ENCODE measurements at regions not wholly inside any gene's neighbourhood (a gene's known extent, or its start where the extent isn't known, plus 50 kb on each side); places are given as distances from the start of the nearest gene placed in this dataset.

GRCh38 chr18:55906536-55906935 is 318.5 kb upstream of the TCF4 start:
- H4K5ac ChIP-seq (ENCODE audit: insufficient read length, low read depth, low read length): no peak overlapping the region
- H3K9ac ChIP-seq (replicated peaks in 1 of 4; ENCODE audit: extremely low read depth in 1 of 4, low read depth in 3 of 4, low read length in 3 of 4): no peak overlapping the region
- no peaks in the 10 kb centered on the region for H3K79me1 ChIP-seq (ENCODE audit: low read depth, low read length)
- no peak overlapping the region for H3K56ac ChIP-seq (replicated peaks; ENCODE audit: insufficient read length, low read depth, low read length)
- no peaks in the 10 kb centered on the region for H4K20me1 ChIP-seq (replicated peaks in 1 of 2; ENCODE audit: control insufficient read depth in 1 of 2, insufficient read depth in 2 of 2, low read length in 2 of 2)
- H2BK5ac ChIP-seq (ENCODE audit: low read depth, low read length): no peak overlapping the region
- H2BK120ac ChIP-seq (replicated peaks; ENCODE audit: low read depth, low read length): no peak overlapping the region
- no peak overlapping the region for H4K8ac ChIP-seq (ENCODE audit: extremely low read depth, insufficient read depth, low read length)
- H2BK12ac ChIP-seq (ENCODE audit: low read depth, low read length): no peak overlapping the region
- no peak overlapping the region for H3K4ac ChIP-seq (replicated peaks; ENCODE audit: insufficient read length, low read depth, low read length)
- no peak overlapping the region for H2AFZ ChIP-seq (ENCODE audit: low read length)
- H3K79me2 ChIP-seq (ENCODE audit: control insufficient read depth in 1 of 2, insufficient read depth in 2 of 2, low read length in 2 of 2): no peaks in the 10 kb centered on the region
- H3K4me3 ChIP-seq (ENCODE audit: extremely low read depth in 1 of 4, insufficient read depth in 2 of 4, low read depth in 3 of 4, low read length in 4 of 4): no peak overlapping the region
- H3K4me2 ChIP-seq (ENCODE audit: insufficient read depth in 1 of 2, low read depth in 2 of 2, low read length in 2 of 2): no peak overlapping the region
- H4K91ac ChIP-seq (replicated peaks; ENCODE audit: insufficient read length, low read length): no peak overlapping the region
- H3K36me3 ChIP-seq (ENCODE audit: control insufficient read depth in 2 of 4, insufficient read depth in 4 of 4, low read length in 3 of 4): no peaks in the 10 kb centered on the region
- H3K4me1 ChIP-seq (replicated peaks in 1 of 4; ENCODE audit: control insufficient read depth in 3 of 4, insufficient read depth in 4 of 4, low read length in 3 of 4): peaks cover 0 to 3% (median 0%) of the 10 kb centered on the region in 4 experiments; a peak in 1 of 7 replicates
- H3K18ac ChIP-seq (ENCODE audit: extremely low read depth, low read length): no peak overlapping the region
- H3K27me3 ChIP-seq (replicated peaks in 1 of 4; ENCODE audit: control insufficient read depth in 3 of 4, extremely low read depth in 1 of 4, insufficient read depth in 3 of 4, low read length in 3 of 4): no peaks in the 10 kb centered on the region
- 77% methylated on average over 2 of the region's 2 CpGs; no CpG with 5 or more reads in 1 of the 2 experiments for WGBS, 2 experiments (ENCODE audit: extremely low coverage in 1 of 2, insufficient coverage in 1 of 2, insufficient read length in 1 of 2, insufficient replicate concordance in 2 of 2, low coverage in 1 of 2, low lambda C conversion rate in 2 of 2, missing lambda C conversion rate in 1 of 2)
- no peak overlapping the region for H2BK20ac ChIP-seq (ENCODE audit: low read length)
- no peaks in the 10 kb centered on the region for H3K9me3 ChIP-seq (ENCODE audit: insufficient read depth in 2 of 2, low read depth in 1 of 2, low read length in 1 of 2)
- no peak overlapping the region for H3K27ac ChIP-seq (ENCODE audit: low read depth, low read length)
- H3K14ac ChIP-seq (ENCODE audit: insufficient read length): no peak overlapping the region
- POLR2A ChIA-PET (ENCODE audit: partially characterized antibody): no interaction called here
- no peaks in the 10 kb centered on the region for H3K23me2 ChIP-seq (ENCODE audit: low read depth, low read length)
- H2AK5ac ChIP-seq (ENCODE audit: low read depth, low read length): no peak overlapping the region
- H3K23ac ChIP-seq (ENCODE audit: insufficient read length): no peak overlapping the region
- FAIRE-seq: no peak
- no peak for DNase-seq (ENCODE audit: low read depth in 1 of 2, low spot score in 2 of 2)
- no peak overlapping the region for H2BK15ac ChIP-seq (ENCODE audit: low read length)
- CTCF ChIA-PET (ENCODE audit: partially characterized antibody): interaction anchor here (1.0 to 2.1 kb wide), 3 partner anchors 9 to 339 kb away, joined by 3 to 7 read pairs (median 5); no protein-coding TSS in a partner anchor
- TF ChIP-seq SP1 (IDR thresholded peaks at IDR 0.05; ENCODE audit: low read depth, low read length) (no peak), SIX5 (IDR thresholded peaks at IDR 0.05; ENCODE audit: low read depth, low read length) (no peak), CTBP2 (IDR thresholded peaks at IDR 0.05; ENCODE audit: borderline replicate concordance, insufficient read depth, insufficient read length, low read length) (no peak), POLR2AphosphoS5 (IDR thresholded peaks at IDR 0.05; ENCODE audit: low read depth, low read length) (no peak), CREB1 (IDR thresholded peaks at IDR 0.05) (no peak), BCL11A (IDR thresholded peaks at IDR 0.05; ENCODE audit: low read depth in 2 of 2, low read length in 2 of 2) (no peak), YY1 (IDR thresholded peaks at IDR 0.05; ENCODE audit: low read depth, low read length) (no peak), GABPA (IDR thresholded peaks at IDR 0.05; ENCODE audit: borderline replicate concordance, insufficient read depth, low read length) (no peak), FOSL1 (IDR thresholded peaks at IDR 0.05; ENCODE audit: insufficient read depth, low read depth, low read length) (no peak)

Measured in H1 (cell line).